ENCODE measurements at regions not wholly inside any gene's neighbourhood (a gene's known extent, or its start where the extent isn't known, plus 50 kb on each side); places are given as distances from the start of the nearest gene placed in this dataset.
A peak's percentile ranks its signal among the peaks of the same experiment; 100 is the strongest.

GRCh38 chr13:56903710-56904282 lies 236.9 kb upstream of the PRR20A start:
- TF ChIP-seq CTCF (IDR thresholded peaks at IDR 0.05; ENCODE audit: poor library complexity, severe bottlenecking) = no peak
- TF ChIP-seq RAD21 (conservative IDR thresholded peaks at IDR 0.05) = no peak
- TF ChIP-seq EZH2 (IDR thresholded peaks at IDR 0.05; ENCODE audit: borderline replicate concordance, insufficient read depth, low read length, poor library complexity, severe bottlenecking) = no peak
- TF ChIP-seq MXI1 (conservative IDR thresholded peaks at IDR 0.05; ENCODE audit: poor library complexity, severe bottlenecking) = no peak
- peak; percentile 96 for TF ChIP-seq EP300 (conservative IDR thresholded peaks at IDR 0.05; ENCODE audit: poor library complexity, severe bottlenecking)
